Keratinocyte (primary cell): ENCODE measurements at regions not wholly inside any gene's neighbourhood (a gene's known extent, or its start where the extent isn't known, plus 50 kb on each side); places are given as distances from the start of the nearest gene placed in this dataset.

Source experiments
- DNase-seq: peaks from one replicate; pipeline ENCODE4 v3.0.0-alpha.2; 2011; ENCODE audit warnings: low read depth, missing footprints, low spot score
- FAIRE-seq: peaks from 2 replicates; lab custom pipeline; 2011; peaks lifted over from hg19 to GRCh38; lab: Jason Lieb, UNC
- H2AFZ ChIP-seq: 2 replicates; pipeline ENCODE4 v1.6.0; 2012; ENCODE audit warnings: low read length, control low read depth, inconsistent platforms; ENCODE audit not compliant: control insufficient read depth
- H3K27ac ChIP-seq: 2 replicates; pipeline ENCODE4 v1.5.1; 2011; ENCODE audit warnings: low read length; ENCODE audit not compliant: control insufficient read depth, insufficient read depth
- H3K27me3 ChIP-seq: 3 replicates; pipeline ENCODE4 v1.6.0; 2011; ENCODE audit warnings: low read length; ENCODE audit not compliant: control insufficient read depth, insufficient read depth; ENCODE audit errors: extremely low read depth
- H3K36me3 ChIP-seq, 2 experiments: 2 replicates in 1 of 2; 3 replicates in 1 of 2; pipeline ENCODE4 v1.5.1; 2011; ENCODE audit warnings: low read length in 2 of 2, mild to moderate bottlenecking in 1 of 2; ENCODE audit not compliant: control insufficient read depth in 2 of 2, insufficient read depth in 2 of 2; ENCODE audit errors: extremely low read depth in 1 of 2
- H3K4me1 ChIP-seq: 3 replicates; pipeline ENCODE4 v1.5.1; 2011; ENCODE audit warnings: low read length; ENCODE audit not compliant: control insufficient read depth, insufficient read depth; ENCODE audit errors: extremely low read depth
- H3K4me2 ChIP-seq: 3 replicates; pipeline ENCODE4 v1.6.0; 2011; ENCODE audit warnings: low read depth, low read length; ENCODE audit not compliant: control insufficient read depth, insufficient read depth; ENCODE audit errors: extremely low read depth
- H3K4me3 ChIP-seq, 3 experiments: fragments of 200-600 bp in 1 of 3; sonication (generic) in 1 of 3; 2 replicates in 2 of 3; 3 replicates in 1 of 3; pipeline ENCODE4 v1.5.1; 2011 to 2016; ENCODE audit warnings: low read length in 3 of 3, mild to moderate bottlenecking in 3 of 3, control low read depth in 2 of 3, inconsistent platforms in 1 of 3, low read depth in 1 of 3, mixed read lengths in 1 of 3, mixed run types in 1 of 3, moderate library complexity in 1 of 3; ENCODE audit not compliant: control insufficient read depth in 2 of 3, insufficient read depth in 2 of 3; ENCODE audit errors: extremely low read depth in 1 of 3
- H3K79me2 ChIP-seq: 2 replicates; pipeline ENCODE4 v1.6.0; 2012; ENCODE audit warnings: low read length; ENCODE audit not compliant: control insufficient read depth, insufficient read depth
- H3K9ac ChIP-seq: 3 replicates; pipeline ENCODE4 v1.6.0; 2011; ENCODE audit warnings: low read length; ENCODE audit not compliant: control insufficient read depth, insufficient read depth; ENCODE audit errors: extremely low read depth
- H3K9me1 ChIP-seq: 3 replicates; pipeline ENCODE4 v1.6.0; 2011; ENCODE audit warnings: low read length; ENCODE audit not compliant: control insufficient read depth, insufficient read depth; ENCODE audit errors: extremely low read depth
- H3K9me3 ChIP-seq: 2 replicates; pipeline ENCODE4 v1.5.1; 2012; ENCODE audit warnings: low read depth, low read length; ENCODE audit not compliant: control insufficient read depth
- H4K20me1 ChIP-seq: 3 replicates; pipeline ENCODE4 v1.6.0; 2011; ENCODE audit warnings: low read length; ENCODE audit not compliant: control insufficient read depth, insufficient read depth; ENCODE audit errors: extremely low read depth
- EZH2 ChIP-seq: IDR thresholded peaks from one replicate; pipeline ENCODE4 v1.6.1; 2012; ENCODE audit warnings: inconsistent platforms, mild to moderate bottlenecking, low read length, moderate library complexity
- dilution Hi-C: fragments of 300-500 bp; cut with MboI; formaldehyde crosslinking; loops from one replicate; pipeline ENCODE4 v1.7.0; 2020; ENCODE audit warnings: low sequenced_read_pairs; ENCODE audit not compliant: extremely low pct_ligation_motif_present
- TF ChIP-seq, protein P1 (sequence below), 3 experiments: IDR thresholded peaks in 1 of 3; conservative IDR thresholded peaks in 1 of 3; optimal IDR thresholded peaks in 1 of 3; 2 replicates in 2 of 3; 3 replicates in 1 of 3; pipeline versions ENCODE3 to v1.5.1; 2011; ENCODE audit warnings: low read length in 3 of 3, mild to moderate bottlenecking in 3 of 3, moderate library complexity in 2 of 3, control low read depth in 1 of 3, inconsistent platforms in 1 of 3; ENCODE audit not compliant: insufficient read depth in 2 of 3; ENCODE audit errors: extremely low read depth in 1 of 3

- no peaks in the 10 kb centered on the region for H4K20me1 ChIP-seq
- dilution Hi-C loops: no loop called here
- no peaks in the 10 kb centered on the region for H3K27me3 ChIP-seq
- FAIRE-seq (no peak), DNase-seq (no peak)
- H3K27ac ChIP-seq: no peak overlapping the region
- H3K4me1 ChIP-seq: no peaks in the 10 kb centered on the region
- no peak overlapping the region for H3K9ac ChIP-seq
- no peaks in the 10 kb centered on the region for H3K36me3 ChIP-seq
- no peak overlapping the region for H3K4me3 ChIP-seq
- H2AFZ ChIP-seq: no peak overlapping the region
- no peaks in the 10 kb centered on the region for H3K9me3 ChIP-seq
- no peaks in the 10 kb centered on the region for H3K9me1 ChIP-seq
- TF ChIP-seq, protein P1, sequence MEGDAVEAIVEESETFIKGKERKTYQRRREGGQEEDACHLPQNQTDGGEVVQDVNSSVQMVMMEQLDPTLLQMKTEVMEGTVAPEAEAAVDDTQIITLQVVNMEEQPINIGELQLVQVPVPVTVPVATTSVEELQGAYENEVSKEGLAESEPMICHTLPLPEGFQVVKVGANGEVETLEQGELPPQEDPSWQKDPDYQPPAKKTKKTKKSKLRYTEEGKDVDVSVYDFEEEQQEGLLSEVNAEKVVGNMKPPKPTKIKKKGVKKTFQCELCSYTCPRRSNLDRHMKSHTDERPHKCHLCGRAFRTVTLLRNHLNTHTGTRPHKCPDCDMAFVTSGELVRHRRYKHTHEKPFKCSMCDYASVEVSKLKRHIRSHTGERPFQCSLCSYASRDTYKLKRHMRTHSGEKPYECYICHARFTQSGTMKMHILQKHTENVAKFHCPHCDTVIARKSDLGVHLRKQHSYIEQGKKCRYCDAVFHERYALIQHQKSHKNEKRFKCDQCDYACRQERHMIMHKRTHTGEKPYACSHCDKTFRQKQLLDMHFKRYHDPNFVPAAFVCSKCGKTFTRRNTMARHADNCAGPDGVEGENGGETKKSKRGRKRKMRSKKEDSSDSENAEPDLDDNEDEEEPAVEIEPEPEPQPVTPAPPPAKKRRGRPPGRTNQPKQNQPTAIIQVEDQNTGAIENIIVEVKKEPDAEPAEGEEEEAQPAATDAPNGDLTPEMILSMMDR (optimal IDR thresholded peaks at IDR 0.05 in 1 of 3, IDR thresholded peaks at IDR 0.05 in 1 of 3, conservative IDR thresholded peaks at IDR 0.05 in 1 of 3; ENCODE audit: extremely low read depth in 1 of 3, insufficient read depth in 2 of 3, low read length in 3 of 3): no peak
- TF ChIP-seq EZH2: no peak
- H3K4me2 ChIP-seq: no peak overlapping the region
- H3K79me2 ChIP-seq: no peaks in the 10 kb centered on the region
These were observed 146.3 kb upstream of the SP8 start for GRCh38 chr7:20932785-20933527.

DNA sequence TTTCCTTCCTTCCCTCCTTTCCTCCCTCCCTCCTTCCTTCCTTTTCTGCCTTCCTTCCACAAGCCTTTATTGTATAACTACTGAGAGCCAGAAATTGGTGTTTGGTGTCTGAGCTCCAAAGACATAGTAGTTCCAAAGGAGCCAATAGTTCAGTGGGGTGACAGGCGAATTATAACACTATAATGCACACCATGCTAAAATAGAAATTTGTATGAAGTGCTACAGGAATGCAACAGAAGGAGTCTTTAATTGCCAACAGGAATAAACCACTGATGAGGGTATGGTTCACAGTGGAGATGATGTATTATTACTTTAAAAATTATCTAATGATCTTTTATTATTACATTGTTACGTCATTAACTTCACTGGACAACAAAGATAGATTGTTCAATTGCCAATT, 158.8 kb upstream of the SP8 start:
- FAIRE-seq (no peak), DNase-seq (no peak)
- no peaks in the 10 kb centered on the region for H3K36me3 ChIP-seq
- no peaks in the 10 kb centered on the region for H3K79me2 ChIP-seq
- H3K27me3 ChIP-seq: no peaks in the 10 kb centered on the region
- H3K9me1 ChIP-seq: no peaks in the 10 kb centered on the region
- H3K4me3 ChIP-seq: no peak overlapping the region
- H3K9ac ChIP-seq: no peak overlapping the region
- H3K4me2 ChIP-seq: no peak overlapping the region
- TF ChIP-seq, protein P1 (optimal IDR thresholded peaks at IDR 0.05 in 1 of 3, IDR thresholded peaks at IDR 0.05 in 1 of 3, conservative IDR thresholded peaks at IDR 0.05 in 1 of 3; ENCODE audit: extremely low read depth in 1 of 3, insufficient read depth in 2 of 3, low read length in 3 of 3): no peak
- H2AFZ ChIP-seq: no peak overlapping the region
- no peaks in the 10 kb centered on the region for H3K9me3 ChIP-seq
- H3K27ac ChIP-seq: no peak overlapping the region
- no peaks in the 10 kb centered on the region for H4K20me1 ChIP-seq
- dilution Hi-C loops: no loop called here
- no peaks in the 10 kb centered on the region for H3K4me1 ChIP-seq
